Mammary epithelial cell (primary cell): ENCODE measurements at regions not wholly inside any gene's neighbourhood (a gene's known extent, or its start where the extent isn't known, plus 50 kb on each side); places are given as distances from the start of the nearest gene placed in this dataset.

Source experiments
- EZH2 ChIP-seq: IDR thresholded peaks from 2 replicates; pipeline ENCODE4 v1.6.1; 2012; ENCODE audit warnings: low read length, inconsistent platforms, borderline replicate concordance
- TF ChIP-seq, protein P1 (sequence below), 2 donors: IDR thresholded peaks in 1 of 2; conservative IDR thresholded peaks in 1 of 2; 2 replicates each; pipeline ENCODE4 v1.5.1; 2011 to 2012; ENCODE audit warnings: inconsistent platforms in 2 of 2, low read length in 2 of 2, mild to moderate bottlenecking in 2 of 2, control low read depth in 1 of 2, low read depth in 1 of 2; ENCODE audit not compliant: insufficient read depth in 1 of 2; ENCODE audit errors: extremely low read depth in 1 of 2

DNA sequence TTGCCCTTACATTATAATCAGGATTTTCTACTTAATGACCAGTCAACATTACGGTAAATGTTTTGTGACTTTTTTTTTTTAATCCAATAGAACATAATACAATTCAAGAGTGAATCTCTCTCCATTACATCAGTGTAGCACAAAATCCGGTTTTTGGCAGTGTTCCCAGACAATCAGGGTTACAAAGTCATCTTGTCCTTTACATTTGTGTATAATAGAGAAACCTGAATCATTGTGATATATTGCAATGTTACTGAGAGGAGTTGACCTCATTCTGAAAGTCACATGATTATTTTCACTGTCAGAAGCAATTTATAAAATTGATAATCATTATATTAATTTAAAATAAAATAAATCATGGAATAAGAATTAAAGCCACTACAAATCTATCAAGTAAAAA lies 1346.0 kb upstream of the SPRY2 start:
- TF ChIP-seq, protein P1, sequence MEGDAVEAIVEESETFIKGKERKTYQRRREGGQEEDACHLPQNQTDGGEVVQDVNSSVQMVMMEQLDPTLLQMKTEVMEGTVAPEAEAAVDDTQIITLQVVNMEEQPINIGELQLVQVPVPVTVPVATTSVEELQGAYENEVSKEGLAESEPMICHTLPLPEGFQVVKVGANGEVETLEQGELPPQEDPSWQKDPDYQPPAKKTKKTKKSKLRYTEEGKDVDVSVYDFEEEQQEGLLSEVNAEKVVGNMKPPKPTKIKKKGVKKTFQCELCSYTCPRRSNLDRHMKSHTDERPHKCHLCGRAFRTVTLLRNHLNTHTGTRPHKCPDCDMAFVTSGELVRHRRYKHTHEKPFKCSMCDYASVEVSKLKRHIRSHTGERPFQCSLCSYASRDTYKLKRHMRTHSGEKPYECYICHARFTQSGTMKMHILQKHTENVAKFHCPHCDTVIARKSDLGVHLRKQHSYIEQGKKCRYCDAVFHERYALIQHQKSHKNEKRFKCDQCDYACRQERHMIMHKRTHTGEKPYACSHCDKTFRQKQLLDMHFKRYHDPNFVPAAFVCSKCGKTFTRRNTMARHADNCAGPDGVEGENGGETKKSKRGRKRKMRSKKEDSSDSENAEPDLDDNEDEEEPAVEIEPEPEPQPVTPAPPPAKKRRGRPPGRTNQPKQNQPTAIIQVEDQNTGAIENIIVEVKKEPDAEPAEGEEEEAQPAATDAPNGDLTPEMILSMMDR (conservative IDR thresholded peaks at IDR 0.05 in 1 of 2, IDR thresholded peaks at IDR 0.05 in 1 of 2; ENCODE audit: extremely low read depth in 1 of 2, insufficient read depth in 1 of 2, low read depth in 1 of 2, low read length in 2 of 2), result no peak
- no peak for TF ChIP-seq EZH2
